Astrocyte of the hippocampus (primary cell): ENCODE measurements at regions not wholly inside any gene's neighbourhood (a gene's known extent, or its start where the extent isn't known, plus 50 kb on each side); places are given as distances from the start of the nearest gene placed in this dataset.

ENCODE experiments used
- DNase-seq: peaks from one replicate; pipeline ENCODE4 v3.0.0; 2011; ENCODE audit warnings: low read depth, low spot score

DNA sequence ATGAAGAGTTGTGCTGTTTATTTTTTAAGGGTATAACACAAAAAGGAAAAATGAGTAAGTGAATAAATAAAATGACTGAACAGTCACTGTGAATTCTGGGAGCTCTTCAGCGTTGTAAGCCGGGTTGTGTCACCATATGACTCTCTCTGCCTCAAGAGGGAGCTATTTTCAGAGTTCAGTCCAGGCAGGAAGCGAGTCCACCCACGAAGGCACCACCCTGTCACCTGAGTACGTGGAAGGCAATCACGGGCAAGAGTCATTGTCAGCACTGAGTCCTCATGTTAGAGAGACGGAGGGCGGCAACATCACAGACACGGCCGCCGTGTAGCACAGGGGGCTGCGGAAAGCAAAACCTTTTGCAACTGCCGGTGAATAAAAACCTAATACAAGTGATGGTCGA, 227.6 kb downstream of the UTP18 start:
- DNase-seq: no peak

DNA sequence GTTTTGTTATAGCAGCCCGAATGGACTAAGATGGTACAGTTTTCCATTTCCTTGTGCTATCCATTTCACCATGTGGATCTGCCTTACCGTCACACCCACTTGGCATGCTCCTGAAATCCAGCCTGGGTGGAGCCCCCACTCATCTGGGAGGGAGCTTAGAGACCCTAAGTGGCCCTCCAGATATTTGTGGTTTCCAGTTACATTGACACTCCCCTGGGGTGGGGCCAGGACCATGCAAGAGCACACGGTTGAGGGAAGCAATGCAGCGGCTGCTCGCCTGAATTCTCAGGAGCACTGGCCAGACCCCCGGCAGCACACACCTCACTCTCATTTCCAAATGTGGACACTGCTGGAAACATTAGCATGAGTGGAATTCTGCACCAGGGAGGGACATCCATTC, 231.1 kb downstream of the UTP18 start:
- DNase-seq: no peak

GRCh38 chr17:51493206-51493605, 232.9 kb downstream of the UTP18 start:
- DNase-seq: no peak

- DNase-seq: no peak
These were observed 236.0 kb downstream of the UTP18 start for GRCh38 chr17:51496378-51496777.

- no peak for DNase-seq
These were observed 239.6 kb downstream of the UTP18 start for GRCh38 chr17:51499897-51500296.

DNA sequence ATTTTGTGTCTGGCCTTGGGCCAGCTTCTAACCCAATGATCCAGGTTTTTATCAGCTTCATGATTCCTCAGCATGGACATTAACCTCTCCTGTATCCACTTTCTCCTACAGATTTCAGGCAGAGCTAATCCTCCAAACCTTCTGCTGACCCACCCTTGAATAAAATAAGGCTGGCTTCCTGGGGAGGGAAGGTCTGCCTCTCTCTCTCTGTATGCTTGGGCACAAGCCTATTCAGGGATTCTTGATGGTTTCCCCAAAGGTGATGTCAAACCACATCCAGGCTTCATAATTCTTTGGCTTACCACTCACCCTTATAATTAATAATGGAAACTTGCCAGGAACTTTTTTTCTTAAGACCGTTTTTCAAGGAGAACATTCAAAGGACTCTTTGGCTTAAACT, 240.1 kb downstream of the UTP18 start:
- DNase-seq: no peak

DNA sequence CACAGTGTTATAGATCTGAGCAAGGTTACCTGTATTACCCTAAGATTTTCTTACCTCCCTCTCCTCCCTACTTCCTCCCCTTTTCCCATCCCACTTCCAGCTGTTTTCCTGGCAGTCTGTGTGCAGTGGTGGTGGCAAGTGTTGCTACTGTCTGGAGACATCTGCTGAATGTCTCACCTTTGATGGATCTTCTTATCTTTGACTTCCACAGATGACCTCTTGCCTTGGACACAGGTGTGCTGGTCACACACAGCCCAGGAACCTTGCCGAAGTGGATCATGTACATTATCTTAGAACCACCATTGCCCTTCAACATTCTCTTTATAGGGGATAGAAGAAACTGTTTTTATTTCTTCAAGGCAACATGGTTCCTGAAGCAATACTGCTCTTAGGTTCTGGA, 245.1 kb downstream of the UTP18 start:
- no peak for DNase-seq

DNA sequence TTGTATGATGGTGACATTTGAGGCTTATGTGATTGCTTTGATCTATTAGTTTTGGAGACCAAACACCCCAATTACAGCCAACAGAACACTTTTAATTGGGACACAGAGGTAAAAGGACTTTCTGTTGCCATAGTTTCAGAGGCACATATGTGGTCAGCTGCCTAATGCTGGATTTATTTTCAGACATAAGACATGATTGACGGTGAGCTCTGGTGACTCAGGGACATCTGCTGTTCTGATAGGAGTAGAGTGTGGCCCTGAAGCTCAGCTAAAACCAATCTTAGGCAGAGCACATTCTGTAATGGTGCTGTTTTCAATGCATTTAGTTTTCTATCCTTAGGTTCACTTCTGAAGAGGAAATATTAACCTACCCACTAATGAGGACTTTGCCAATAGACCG, 247.1 kb downstream of the UTP18 start:
- DNase-seq: no peak

DNA sequence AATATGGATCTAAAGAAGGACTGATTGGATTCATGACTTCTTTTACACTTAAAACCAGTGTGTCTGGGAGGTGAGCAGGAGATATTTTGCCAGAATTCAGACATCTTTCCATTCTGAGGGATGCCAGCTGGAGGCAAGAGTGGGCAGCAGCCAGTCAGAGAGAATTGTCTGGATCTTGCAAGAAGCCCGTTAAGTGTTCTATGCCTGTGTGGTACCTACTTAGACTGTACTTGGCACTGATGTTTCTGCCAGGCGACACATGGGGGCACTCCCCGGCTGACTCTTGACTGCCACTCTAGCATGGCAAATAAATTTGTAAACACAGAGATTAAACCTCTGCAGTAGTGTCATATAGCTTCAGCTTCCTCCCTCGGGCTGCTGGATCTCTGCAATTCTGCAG, 247.7 kb downstream of the UTP18 start:
- no peak for DNase-seq

DNA sequence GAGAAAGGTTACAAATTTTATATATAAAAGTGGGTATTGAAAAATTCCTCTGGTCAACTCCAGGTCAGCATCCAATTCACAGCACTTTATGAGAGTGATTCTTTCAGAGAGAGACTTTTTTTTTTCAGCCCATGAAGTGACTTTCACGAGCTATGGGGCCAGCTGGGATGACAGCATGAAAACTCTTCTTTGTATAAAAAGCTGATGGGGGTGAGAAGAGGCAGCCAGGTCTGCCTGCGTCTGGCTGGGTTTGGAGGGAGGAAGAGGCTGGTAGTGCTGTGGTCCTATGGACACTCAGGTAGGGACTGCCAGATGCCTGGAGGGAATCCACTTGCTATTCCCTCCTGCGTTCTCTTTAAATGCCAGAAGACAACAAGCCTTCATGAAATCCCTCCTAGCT, 250.6 kb downstream of the UTP18 start:
- DNase-seq: no peak

- no peak for DNase-seq
These were observed 252.0 kb downstream of the UTP18 start for GRCh38 chr17:51512220-51512907.

GRCh38 chr17:51516924-51517323, 256.6 kb downstream of the UTP18 start:
- DNase-seq: no peak

DNA sequence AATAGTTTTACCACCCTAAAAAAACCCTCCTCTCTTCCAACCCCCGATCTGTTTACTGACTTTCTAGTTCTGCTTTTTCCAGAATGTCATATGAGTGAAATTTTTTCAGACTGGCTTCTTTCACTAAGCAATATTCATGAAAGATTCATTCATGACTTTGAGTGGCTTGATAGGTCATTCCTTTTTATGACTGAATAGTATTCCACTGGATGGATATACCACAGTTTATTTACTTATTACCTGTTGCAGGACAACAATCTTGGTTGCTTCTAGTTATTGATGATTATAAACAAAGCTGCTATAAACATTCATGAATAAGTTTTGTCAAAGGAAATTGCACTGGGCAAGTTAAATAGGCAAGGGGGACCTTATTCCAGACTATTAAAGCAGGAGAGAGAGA, 264.2 kb downstream of the UTP18 start:
- no peak for DNase-seq

DNA sequence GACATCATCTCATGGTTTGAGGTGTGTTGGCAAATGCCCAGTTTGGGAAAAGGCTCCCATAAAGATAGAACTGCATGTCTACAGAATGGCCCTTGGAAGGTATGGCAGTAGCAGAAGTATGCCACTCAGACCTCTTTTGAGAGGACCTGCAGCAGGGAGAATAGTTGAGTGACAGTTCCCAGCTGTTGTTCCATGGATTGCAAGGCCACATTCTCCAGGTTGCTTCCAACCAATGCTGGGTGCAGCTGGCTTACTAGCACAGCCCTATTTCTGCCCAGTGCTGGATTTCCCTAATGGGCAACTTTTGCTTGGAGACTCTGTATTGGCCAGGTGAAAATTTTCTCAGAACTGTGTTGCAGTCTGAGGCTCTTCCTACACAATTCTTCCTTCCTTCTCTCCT, 266.2 kb downstream of the UTP18 start:
- DNase-seq: no peak

- peak; percentile 15 for DNase-seq
These were observed 267.1 kb downstream of the UTP18 start for GRCh38 chr17:51527225-51527982.

GRCh38 chr17:51528111-51528510, 267.8 kb downstream of the UTP18 start:
- DNase-seq: no peak

GRCh38 chr17:51533219-51533618, 272.9 kb downstream of the UTP18 start:
- peak; percentile 49 for DNase-seq

DNA sequence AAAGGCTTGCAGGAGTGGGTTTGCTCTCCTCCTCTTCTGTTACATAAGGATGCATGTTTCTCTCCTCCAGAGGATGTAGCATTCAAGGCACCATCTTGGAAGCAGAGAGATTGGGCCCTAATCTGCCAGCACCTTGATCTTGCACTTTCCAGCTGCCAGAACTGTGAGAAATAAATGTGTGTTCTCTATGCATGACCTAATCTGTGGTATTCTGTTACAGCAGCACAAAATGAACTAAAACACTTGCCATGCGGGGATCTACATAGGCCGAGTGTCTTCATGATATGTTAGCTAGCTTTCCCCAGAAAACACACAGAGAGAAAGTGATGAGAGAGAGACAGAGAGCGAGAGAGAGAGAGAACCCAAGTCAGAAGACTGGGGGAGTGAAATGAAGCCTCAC, 273.5 kb downstream of the UTP18 start:
- peak; percentile 31 for DNase-seq

- no peak for DNase-seq
These were observed 276.3 kb downstream of the UTP18 start for GRCh38 chr17:51536627-51537026.

DNA sequence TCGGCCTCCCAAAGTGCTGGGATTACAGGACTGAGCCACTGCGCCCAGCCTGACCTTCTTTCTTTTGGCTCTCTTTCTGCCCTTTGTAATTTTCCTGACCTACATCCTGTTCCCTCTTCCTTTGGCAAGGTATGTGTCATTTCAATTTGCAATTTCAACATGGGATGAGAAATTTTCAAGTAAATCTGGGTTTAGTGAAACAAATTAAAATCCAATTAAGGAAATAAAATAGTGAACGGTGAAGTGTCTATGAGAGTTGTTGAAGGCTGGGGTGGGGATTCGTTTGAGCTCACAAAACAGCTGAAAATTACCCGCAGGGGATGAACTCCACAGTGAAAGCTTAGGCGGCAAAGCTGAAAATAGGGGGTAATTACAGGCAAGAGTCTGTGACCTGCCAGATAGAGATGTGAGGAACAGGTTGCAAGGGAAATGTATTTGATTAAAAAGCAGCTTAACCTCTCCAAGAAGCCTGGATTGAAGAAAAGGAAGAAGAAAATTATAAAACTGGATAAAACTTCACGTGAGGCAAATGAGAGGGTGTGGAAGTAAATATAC, 277.7 kb downstream of the UTP18 start:
- no peak for DNase-seq

DNA sequence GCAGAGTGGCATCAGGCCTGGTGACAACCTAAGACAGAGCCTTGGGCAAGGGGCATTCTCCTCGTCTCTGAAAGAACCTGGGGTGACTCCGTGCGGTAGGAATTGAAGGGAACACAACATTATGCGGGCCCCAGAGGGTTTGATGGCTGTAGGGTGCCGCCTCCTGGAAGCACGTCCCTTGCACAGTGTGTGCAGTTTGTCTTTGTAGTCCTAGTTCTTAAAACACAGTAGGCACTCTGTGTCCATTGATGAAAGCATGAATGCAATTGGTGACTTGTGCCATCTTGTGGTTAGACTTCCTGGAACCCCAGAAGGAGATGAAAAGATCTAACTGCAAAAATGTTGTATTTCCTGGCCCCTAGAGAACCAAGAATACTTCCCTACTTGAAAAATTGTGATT, 279.8 kb downstream of the UTP18 start:
- no peak for DNase-seq

GRCh38 chr17:51541215-51541614, 280.9 kb downstream of the UTP18 start:
- no peak for DNase-seq

DNA sequence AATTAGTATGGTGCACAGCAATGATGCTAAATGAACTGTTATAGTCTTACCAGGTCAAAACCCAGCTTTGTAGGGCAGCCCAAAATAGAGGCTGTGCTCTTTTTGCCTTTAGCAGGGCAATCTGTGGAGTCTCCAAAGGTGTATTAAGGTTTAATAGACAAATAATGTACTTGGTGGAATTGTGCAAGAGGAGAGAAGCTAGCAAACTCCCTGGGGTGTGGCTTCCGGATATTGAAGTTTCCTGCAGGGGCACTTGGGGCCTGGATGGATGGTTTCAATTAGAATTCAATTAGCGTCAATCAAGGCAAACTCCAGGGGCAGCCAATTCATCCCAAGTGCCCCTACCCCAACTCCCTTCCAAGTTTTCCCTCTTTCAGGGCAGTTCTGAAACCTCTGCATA, 285.8 kb downstream of the UTP18 start:
- DNase-seq: no peak
